ENCODE measurements at regions not wholly inside any gene's neighbourhood (a gene's known extent, or its start where the extent isn't known, plus 50 kb on each side); places are given as distances from the start of the nearest gene placed in this dataset.

DNA sequence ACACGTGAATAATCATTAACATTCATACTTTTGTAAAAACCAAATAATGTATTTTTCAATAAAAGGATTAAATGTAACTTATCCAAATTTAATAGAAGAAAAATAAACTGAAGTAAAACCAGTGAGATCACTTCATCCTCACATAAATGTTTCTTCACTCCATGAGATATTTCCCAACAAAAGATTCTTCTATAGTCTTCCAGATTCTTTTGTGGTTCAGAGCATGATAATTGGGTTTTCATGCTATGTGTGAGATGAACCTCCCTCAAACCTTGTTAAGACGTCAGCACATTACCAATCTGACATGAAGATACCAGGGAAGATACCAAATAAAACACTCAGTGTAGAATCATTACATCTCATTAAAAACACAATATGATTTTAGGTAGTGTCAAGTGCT lies 62.9 kb upstream of the OXGR1 start:
- DNase-seq (ENCODE audit: low spot score), result no peak

DNA sequence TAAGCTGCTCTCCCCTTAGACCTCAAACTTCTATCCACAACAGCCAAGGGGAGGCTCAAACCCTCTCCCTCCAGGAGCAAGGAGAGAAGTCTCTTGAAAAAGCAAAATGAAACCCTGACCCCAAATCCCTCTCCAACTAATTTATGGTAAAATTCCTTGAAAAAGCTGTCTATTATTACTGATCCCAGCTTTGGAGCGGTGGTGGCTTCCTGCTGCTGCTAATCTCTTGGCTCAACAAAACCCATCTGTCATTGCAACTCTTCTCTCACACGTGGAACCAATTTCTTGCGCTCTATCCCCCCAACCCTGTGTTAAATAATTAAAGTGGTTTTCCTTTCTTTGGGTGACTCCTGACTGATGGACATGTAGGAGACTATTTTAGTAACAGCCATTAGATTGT lies 64.1 kb upstream of the OXGR1 start:
- DNase-seq (ENCODE audit: low spot score), result no peak

DNA sequence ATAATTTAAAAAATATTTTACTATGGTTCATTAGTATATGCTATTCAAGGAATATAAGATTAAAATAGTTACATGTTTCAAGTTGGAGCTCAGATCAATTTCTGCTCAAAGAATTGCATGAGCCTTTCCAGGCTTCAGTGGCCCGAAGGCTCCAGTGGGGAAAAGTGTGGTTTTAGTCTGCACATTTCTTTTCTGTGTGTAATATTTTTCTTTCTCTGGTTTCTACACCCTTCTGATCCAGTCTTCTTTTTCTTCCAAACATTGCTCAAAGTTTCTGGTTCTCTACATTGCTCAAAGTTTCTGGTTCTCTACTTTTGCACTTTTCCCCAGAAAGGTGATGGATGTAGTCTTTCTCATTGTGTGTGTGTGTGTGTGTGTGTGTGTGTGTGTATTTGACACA lies 64.7 kb upstream of the OXGR1 start:
- DNase-seq (ENCODE audit: low spot score), result no peak

DNA sequence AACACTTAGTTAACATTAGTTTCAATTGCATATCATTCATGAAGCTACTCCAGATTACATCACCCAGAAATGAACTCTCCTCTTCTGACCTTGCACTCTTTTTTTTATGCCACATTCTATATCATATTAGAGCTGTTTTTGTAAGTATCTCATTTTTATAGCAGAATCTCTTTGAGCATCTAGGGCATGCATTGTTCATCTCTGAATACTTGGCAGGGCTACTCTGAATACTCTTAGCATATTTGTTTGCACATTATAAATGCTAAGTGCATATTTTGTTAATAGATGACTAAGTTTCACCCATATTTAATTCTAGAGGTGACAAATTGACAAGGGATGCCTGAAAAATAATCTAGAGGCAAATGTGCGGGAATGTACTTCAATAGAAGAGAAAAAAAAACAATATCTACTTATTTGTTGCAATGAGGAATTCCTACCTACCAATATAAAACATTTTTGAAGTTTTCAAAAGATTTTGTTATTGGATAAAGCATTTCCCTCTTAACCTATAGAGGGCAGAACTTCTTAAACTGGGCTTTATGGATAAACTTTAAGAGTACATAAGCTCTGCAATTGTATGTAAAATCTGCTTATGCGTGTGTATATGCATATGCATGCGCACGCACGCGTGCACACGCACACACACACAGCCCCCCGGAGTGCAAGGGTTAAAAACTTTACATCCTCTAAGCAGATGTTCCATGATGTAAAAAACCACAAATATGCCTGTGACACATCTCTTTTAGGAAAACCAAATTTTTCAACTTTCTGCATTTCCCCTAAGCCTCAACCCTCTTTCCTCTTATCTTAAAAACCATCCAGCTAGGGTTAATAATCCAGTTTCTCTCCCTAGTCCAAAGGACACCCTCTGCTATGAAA lies 73.0 kb upstream of the OXGR1 start:
- no peak for DNase-seq (ENCODE audit: low spot score)

DNA sequence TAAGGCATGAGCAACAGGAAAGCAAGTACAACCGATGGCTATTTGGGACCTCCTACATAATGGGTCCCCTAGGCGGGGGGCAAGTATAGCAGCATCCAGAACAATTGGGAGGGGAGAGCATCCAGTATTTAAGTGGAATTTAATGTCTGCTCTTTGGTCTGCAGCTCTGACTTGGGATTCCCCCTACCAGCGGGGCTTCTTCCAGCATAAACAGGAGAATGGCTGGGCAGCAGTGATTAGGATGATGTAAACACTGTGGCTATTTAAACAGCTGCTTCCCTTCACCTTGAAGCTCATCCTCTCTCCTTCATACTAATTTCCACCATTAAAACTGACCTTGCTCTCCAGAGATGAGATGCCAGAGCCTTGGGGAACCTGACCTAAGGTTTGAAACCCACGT lies 73.9 kb upstream of the OXGR1 start:
- DNase-seq (ENCODE audit: low spot score), result no peak

DNA sequence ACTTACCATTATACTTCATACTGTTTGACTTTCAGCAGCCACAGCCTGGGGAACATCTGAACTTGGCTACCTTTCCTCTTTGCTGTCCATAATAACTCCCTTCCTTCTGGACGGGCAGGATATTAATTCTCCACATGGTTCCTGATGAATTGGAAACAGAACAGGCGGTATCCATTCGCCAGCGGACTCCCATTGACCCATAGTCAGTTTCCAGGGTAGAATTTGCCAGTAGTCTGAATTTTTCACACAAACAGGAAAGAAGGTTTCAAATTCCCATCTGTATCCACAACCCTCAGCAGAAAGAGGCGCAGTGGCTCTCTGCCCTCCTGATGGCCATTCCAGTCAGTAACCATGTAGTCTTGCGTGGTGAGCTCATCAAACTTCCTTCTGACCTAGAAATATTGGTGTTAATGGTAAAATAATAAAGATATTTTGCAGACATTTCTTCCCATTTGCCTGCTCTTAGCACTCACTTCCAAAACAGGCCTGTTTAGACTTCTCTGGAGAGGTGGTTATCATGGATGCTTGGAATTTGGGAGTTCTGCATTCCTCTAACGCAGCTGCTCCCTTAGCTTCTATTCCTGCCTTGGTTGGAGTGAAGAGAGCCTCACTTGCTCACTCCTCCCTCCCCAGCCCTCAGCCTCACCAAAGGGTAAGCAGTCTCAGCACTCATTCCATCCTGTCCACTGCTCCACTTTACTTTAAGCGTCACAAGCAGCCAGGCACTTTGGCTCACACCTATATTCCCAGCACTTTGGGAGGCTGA lies 75.0 kb upstream of the OXGR1 start:
- no peak for DNase-seq (ENCODE audit: low spot score)

DNA sequence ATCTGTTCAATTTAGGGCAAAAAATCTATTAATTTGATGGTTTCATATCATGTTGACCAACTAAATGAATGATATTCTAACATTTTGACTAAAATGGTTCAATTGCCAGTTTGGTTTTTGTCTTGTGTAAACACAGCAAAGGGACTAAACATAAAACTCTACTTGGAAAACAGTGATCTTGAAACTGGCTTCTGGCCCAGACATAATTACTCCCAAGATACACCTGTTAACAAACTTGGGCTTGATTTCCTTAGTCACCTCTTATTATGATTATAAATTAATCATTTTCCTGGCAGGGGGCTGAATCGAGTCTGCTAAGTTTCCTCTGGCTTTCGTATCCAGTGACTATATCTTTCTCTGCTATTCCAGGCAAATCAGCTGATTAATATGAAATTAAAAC lies 78.0 kb upstream of the OXGR1 start:
- DNase-seq (ENCODE audit: low spot score), result no peak

DNA sequence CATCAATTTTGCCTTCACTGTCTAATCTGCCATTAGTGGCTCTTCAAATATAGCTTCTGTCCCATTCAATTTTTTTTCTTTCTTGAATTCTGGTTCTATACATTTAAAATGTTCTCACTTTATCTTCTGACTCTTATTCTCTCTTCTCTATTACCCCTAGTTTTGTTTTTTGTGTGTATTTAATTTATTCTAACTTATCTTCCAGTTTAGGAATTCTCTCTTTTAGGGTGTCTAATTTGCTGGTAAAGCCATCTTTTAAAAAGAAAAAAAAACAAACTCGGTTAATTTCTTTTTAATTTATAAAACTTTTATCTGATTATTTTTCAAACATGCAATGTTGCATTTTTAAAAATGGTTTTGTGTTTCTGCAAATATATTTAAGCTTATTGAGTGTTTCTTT lies 80.3 kb upstream of the OXGR1 start:
- no peak for DNase-seq (ENCODE audit: low spot score)

DNA sequence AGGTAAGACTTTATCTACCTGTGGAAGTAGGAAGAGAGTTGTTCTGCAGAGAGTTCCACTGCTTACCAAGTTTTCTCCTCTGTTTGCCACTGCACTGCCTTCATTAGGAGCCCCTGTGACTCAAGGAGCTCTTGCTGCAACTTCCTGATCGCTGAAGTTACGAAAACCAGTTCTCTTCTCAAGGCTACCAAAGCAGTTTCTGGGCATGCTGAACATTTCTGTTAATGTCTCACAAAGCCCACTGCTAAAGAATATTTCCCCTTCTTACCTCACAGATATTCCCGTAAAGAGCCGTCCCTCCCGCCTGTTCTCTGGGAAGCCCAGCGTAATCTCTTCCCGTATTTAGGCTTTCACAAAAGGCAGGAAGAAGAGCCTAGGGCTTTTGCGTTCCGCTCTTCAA lies 82.6 kb upstream of the OXGR1 start:
- DNase-seq (ENCODE audit: low spot score), result no peak

DNA sequence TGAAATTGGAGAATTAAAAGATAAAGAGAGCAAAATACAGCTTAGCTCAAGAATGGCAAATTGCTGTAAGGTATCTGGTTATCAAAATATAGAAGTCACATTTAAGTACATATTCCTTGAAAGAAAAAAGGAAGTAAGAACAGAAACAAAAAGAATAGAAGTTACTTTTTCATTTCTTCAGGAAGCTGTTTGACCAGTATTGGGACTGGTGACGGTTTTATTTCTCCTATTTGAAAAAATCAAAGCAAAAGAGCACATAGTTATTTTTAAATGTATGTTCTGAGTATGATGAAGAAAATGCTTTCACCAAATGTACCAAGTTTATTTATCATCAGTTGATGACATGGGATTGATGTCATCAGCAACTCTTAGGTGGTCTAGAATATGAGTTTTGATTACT lies 83.1 kb upstream of the OXGR1 start:
- DNase-seq (ENCODE audit: low spot score), result no peak

DNA sequence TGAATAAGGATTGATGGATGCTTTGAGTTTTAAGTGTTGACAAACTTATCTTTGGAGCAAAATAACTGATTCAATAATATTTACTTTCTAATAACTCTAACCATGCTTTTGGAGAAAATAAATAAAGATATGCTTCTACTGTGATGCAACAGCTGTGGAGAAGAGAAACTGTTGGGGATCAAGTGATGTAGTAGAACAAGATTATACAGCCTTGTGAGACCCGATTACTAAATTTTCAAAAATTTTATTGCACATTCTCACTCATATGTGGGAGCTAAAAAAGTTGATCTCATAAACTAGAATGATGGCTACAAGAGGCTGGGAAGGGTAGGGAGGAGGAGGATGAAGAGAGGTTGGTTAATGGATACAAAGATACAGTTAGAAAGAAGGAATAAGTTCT lies 85.5 kb upstream of the OXGR1 start:
- no peak for DNase-seq (ENCODE audit: low spot score)

DNA sequence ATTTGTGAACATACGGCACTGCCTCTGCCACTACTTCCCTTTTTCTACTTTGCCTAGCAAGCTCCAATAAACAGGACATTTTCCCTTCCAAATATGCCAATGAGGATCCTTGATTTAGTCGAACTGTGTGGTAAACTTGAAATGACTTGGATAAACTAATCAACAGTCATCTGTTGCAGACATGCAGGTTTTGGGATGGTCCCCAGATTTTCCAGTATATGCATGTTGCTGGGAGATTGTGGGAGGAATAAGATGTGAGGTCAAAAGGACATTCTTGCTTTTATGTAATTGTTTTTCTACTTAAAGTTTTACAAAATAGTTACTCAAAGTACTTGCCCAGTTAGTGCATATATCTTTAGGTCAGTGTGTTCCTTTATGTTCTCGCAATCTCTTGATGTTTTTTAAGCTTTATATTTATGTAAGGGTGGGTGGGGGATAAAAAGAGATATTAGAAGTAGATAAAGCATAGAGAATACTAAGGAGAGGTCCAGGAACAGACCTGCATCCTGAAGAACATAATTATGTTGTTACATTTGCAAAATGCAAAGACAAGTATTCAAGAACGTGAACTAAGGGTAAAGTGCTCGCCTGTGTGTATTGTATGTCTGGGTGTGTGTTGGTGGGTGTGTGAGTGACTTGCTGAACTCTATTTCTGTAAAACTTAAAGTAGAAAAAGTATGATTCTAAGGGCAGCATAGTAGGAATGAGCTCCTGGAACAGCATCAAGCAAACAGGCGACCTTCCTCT lies 88.4 kb upstream of the OXGR1 start:
- no peak for DNase-seq (ENCODE audit: low spot score)

DNA sequence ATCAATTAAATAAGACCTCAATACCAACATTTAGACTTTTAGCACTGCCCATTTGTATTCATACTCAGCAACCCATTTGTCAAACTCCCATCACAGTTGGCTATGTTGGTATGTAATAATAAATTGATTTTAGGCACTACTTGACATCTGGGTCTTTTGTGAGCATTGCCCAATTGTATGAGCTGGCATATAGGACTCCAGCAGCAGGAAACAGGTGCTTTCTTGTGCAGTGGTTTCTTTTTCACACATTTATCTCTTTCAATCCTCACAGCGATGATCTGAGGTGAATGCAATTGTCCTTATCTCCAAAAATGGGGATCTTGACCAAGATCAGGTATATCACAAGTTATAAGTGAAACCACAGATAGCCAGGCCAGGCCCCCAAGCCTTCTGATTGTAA lies 96.9 kb upstream of the OXGR1 start:
- no peak for DNase-seq (ENCODE audit: low spot score)

DNA sequence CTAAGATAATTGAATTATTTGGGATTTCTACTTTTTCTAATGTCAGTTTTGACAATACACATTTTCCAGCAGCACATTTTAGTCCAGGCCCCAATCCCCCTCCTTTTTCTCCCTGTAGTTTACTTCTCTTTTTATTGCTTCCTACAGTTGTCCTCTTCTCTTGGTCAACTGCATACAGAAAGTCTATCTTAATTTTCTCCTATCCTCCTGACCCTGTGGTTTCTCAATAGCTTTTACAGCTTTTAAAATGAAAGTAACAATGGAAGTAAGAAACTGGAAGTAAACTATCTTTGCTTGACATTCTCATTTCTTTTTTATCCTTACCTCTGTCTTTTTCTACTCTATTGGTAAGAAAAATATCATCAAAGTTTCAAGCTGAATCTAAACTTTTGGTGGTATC lies 106.5 kb upstream of the OXGR1 start:
- no peak for DNase-seq (ENCODE audit: low spot score)

DNA sequence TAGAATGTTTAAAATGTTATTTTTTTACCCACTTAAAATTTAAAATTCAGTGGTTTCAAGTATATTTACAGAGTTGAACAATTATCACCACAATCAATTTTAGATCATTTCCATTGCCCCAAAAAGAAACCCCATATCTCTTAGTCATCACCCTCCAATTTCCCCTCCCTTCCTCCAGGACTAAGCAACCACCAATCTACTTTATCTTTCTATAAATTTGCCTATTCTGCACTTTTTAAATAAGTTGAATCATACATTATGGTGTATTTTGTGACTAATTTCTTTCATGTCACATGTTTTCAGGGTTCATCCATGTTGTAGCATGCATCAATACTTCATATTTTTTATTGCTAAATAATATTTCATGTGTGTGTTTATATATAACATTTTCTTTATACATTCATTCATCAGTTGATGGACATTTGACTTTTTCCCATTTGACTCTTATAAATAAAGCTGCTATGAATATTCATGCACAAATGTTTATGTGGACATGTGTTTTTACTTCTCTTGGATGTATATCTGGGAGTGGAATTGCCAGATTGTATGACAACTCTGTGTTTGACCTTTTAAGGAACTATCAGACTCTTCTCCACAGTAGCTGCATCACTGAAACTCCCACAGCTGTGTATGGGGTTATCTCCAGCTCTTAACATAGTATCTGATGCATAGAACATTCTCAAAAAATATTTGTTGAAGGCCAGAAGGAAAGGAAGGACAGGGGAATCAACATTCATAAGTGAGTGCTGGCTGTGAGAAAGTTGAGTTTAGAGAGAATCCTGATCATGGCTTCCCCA lies 107.8 kb upstream of the OXGR1 start:
- DNase-seq (ENCODE audit: low spot score), result no peak

DNA sequence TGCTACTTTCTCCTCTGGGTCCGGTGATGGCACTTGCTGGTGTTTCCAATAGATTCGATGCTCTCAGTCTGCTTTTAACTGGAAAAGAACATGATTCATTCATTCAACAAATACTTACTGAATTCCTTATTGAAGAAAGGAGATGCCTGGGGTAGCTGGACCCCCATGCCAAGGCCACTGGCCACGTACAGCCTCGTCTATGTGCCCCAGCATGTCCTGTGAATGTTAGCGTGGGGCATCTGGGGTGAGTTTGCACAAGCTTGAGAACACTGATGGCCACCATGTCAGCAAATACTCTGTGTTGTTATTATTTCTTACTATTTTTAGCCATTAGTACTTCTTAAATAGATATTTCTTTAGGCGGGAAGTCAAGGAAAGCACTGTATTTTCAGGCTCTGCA lies 112.0 kb upstream of the OXGR1 start:
- no peak for DNase-seq (ENCODE audit: low spot score)

DNA sequence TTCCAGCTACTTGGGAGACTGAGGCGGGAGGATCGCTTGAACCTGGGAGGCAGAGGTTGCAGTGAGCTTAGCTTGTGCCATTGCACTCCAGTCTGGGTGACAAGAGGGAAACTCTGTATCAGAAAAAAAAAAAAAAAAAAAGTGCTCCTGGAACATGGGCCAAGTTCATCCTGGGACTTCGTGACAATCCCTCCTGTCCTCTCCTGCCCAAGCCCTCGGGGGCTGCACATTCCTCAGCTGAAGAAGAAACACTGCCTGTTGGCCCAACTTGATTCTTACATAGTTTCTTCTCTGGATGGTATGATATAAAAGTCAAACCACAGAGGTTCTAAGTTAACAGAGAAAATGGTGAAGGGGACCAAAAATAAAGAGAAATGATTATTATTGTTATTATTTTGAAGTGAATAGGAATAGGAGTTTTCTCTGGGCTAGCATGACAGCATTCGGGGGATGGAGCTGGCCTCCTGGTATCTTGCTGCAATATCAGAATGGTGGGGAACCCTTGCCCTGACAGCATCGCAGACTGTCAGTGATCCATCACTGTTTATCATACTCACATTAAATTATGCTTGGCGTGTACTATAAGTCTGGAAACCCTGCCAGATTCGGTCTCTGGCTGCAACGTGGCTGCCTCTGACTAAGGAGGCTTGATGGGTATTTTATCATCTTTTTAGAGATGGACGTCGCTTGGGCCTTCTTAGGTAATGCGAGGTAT lies 113.7 kb upstream of the OXGR1 start:
- DNase-seq (ENCODE audit: low spot score), result no peak

DNA sequence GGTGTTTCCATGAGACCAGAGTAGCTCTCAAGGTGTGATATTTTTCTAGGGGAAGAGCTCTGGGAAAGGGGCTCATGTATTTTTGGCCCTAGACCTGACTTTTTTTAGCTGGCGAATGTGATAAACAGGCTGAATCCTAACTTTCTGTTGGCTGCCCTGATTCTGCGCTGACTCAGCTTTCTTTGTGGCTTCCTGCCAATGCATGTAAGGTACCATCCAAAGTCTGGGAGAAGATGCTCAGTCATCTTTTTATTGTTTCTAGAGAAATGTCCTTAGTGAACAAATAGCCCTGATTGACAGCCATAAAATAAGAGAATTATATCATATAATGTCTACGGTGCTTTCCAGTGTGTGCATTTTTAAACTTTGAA lies 113.6 kb upstream of the MBNL2 start:
- peak; percentile 63 for DNase-seq (ENCODE audit: low spot score)

DNA sequence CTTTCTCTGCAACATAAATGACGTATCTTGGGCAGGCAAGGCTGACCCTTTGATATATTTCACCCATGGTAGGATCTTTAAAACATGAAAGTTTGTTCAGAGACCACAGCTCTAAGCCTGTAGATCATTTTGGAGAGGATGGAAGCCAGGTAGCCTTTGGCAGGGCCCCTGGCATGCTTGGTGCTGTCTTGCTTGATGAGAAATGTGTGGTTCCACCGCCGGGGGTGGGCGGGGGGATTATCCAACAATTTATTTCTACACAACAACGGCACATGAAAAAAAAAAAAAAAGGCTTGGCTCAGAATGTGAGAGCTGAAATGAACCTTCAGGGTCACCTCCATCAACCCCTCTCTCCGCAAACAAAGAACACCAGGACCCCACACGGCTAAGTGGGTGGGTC lies 112.9 kb upstream of the MBNL2 start:
- DNase-seq (ENCODE audit: low spot score), result no peak

DNA sequence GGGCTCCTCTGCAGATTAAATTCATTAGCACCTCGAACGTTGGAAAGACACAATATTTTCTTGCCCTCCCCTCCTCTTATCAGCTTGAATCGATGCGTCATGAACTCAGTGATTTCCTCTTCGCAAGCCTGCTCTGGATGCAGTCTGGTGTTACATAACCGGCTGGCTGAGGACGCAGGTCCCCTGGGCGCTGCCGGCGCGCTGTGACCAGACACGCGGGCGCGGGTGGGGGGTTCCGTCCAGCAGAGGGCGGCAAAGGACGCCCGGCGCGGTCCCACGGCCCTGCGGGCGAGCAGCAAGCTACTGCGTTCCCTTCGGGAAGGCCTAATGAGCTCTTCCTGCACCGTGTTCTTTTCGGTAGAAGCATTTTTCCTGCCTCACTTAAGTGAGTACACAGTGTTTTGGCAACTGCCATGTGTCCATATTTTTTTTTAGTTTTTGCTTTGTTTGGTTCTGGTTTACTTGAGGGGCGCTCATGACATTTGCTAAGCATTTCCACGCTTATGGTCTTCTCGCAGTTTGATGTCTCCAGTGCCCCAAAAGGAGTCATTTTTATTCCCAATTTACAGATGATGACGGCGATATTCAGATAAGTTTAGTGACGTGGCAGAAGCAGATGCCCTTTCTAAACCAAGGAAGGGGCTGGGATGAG lies 112.2 kb upstream of the MBNL2 start:
- DNase-seq (ENCODE audit: low spot score), result peak; percentile 79

DNA sequence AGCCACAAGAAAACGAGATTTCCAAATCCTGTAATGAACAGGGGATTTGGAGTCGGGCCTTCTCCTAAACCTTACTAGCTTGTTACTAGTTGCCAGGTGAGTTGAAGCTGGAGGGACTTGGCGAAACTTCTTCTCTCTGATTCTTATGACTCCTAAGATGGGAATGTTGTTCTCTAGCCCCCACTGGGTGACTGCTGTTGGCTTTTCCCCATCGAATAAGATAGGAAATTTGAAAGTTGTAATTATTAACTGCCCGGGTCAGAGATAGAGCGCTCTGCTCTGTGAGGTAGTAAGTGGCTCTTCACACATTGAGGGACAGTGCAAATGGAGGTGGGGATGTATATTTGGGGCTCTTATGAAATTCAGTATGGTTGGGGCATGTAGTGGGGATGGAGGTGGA lies 111.2 kb upstream of the MBNL2 start:
- no peak for DNase-seq (ENCODE audit: low spot score)
